ENCODE measurements at regions not wholly inside any gene's neighbourhood (a gene's known extent, or its start where the extent isn't known, plus 50 kb on each side); places are given as distances from the start of the nearest gene placed in this dataset.
A peak's percentile ranks its signal among the peaks of the same experiment; 100 is the strongest.

- WGBS (ENCODE audit: insufficient coverage, low coverage, low lambda C conversion rate, missing lambda C conversion rate): 83% methylated on average over 1 of the region's 4 CpGs
- intact Hi-C loops (cut with DNase I): no loop called here
- Histone ChIP-seq H3K36me3 (no peaks in the 10 kb centered on the region), H3K4me1 (no peaks in the 10 kb centered on the region), H3K9me3 (no peaks in the 10 kb centered on the region), H3K27me3 (no peaks in the 10 kb centered on the region), H3K4me3 (no peak overlapping the region), H3K27ac (no peak overlapping the region)
- TF ChIP-seq CTCF (IDR thresholded peaks at IDR 0.05) (no peak), POLR2A (IDR thresholded peaks at IDR 0.05) (no peak)
- DNase-seq: no peak
- ATAC-seq: no peak
These were observed 158.9 kb downstream of the IRX5 start for GRCh38 chr16:55089600-55089999.

DNA sequence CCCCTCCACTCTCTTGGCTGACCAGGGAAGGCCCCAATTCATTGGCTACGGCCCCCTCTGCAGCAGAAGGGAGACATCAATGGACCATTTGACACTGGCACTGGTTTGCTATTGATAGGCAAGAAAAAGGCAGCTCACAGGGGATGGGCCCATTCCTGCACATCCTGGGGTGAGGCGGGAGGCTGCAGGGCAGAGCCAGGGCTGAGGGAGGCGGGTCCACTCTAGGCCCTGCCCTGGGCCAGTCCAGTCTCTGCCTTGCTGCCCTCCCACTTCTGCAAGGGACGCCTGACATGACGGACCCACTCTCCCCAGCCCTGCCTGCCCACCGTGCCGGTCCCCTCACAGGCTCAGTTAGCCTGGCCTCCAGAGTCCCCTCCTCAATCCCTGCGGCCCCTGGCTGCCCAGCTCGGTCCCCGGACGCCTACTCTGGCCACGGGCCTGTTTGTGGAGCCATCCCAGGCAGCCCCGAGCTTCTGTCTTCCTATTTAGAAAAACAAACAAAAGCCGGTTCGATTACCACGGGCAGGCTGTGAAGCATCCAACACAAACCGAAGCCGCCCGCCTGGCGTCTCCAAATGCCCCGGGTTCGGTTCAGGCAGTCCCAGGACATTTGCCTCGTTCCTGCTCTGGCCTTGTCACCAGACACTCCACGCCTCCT is 160.7 kb downstream of the IRX5 start:
- 43% methylated on average over 15 of the region's 24 CpGs for WGBS (ENCODE audit: insufficient coverage, low coverage, low lambda C conversion rate, missing lambda C conversion rate)
- peak in 1 of 4 donors; percentile 42 for ATAC-seq
- Histone ChIP-seq H3K27me3 (no peaks in the 10 kb centered on the region), H3K4me3 (no peak overlapping the region), H3K27ac (no peak overlapping the region), H3K9me3 (no peaks in the 10 kb centered on the region), H3K36me3 (no peaks in the 10 kb centered on the region), H3K4me1 (no peaks in the 10 kb centered on the region)
- TF ChIP-seq POLR2A (IDR thresholded peaks at IDR 0.05): no peak
- no peak for DNase-seq
- intact Hi-C loops (cut with DNase I): no loop called here

GRCh38 chr16:55091871-55092230 is 161.2 kb downstream of the IRX5 start:
- DNase-seq: no peak
- TF ChIP-seq CTCF (IDR thresholded peaks at IDR 0.05): no peak
- TF ChIP-seq POLR2A (IDR thresholded peaks at IDR 0.05): no peak
- H3K27me3 ChIP-seq: no peaks in the 10 kb centered on the region
- intact Hi-C loops (cut with DNase I): no loop called here
- no peaks in the 10 kb centered on the region for H3K4me1 ChIP-seq
- peak in 1 of 4 donors; percentile 11 for ATAC-seq
- H3K9me3 ChIP-seq: no peaks in the 10 kb centered on the region
- H3K27ac ChIP-seq: no peak overlapping the region
- H3K4me3 ChIP-seq: no peak overlapping the region
- no peaks in the 10 kb centered on the region for H3K36me3 ChIP-seq
- WGBS (ENCODE audit: insufficient coverage, low coverage, low lambda C conversion rate, missing lambda C conversion rate): 95% methylated on average over 3 of the region's 5 CpGs

DNA sequence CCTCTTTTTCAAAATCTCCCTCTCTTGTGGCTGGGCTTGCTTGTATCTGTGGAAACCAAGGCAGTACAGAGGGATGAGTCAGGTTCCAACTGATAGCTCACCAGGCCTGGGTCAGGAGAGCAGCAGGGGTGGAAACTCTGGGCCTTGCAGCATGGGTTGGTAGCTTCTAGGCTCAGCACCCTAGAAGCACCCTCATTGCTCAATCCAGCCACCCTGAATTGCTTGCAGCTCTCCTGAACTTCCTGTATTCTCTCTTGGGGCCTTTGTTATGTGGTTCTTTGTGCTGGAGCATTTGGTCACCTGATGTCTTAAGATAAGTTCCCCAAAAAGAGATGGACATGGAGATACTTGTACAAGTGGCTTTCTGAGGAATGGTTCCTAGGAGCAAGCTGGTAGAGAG is 169.4 kb downstream of the IRX5 start:
- H3K4me3 ChIP-seq: no peak overlapping the region
- intact Hi-C loops (cut with DNase I): no loop called here

GRCh38 chr16:55101026-55101425 is 170.4 kb downstream of the IRX5 start:
- Histone ChIP-seq H3K4me1 (no peaks in the 10 kb centered on the region), H3K36me3 (no peaks in the 10 kb centered on the region), H3K27ac (no peak overlapping the region), H3K9me3 (no peaks in the 10 kb centered on the region), H3K4me3 (no peak overlapping the region), H3K27me3 (no peaks in the 10 kb centered on the region)
- 75% methylated on average over 3 of the region's 4 CpGs for WGBS (ENCODE audit: insufficient coverage, low coverage, low lambda C conversion rate, missing lambda C conversion rate)
- ATAC-seq (no peak), DNase-seq (no peak)
- intact Hi-C loops (cut with DNase I): no loop called here
- TF ChIP-seq CTCF (IDR thresholded peaks at IDR 0.05) (no peak), POLR2A (IDR thresholded peaks at IDR 0.05) (no peak)

More for the DNA sequence above, 169.4 kb downstream of the IRX5 start:
- H3K9me3 ChIP-seq: no peaks in the 10 kb centered on the region
- no peaks in the 10 kb centered on the region for H3K36me3 ChIP-seq
- H3K27me3 ChIP-seq: no peaks in the 10 kb centered on the region
- ATAC-seq: no peak
- H3K4me1 ChIP-seq: no peaks in the 10 kb centered on the region
- TF ChIP-seq CTCF (IDR thresholded peaks at IDR 0.05): no peak
- TF ChIP-seq POLR2A (IDR thresholded peaks at IDR 0.05): no peak
- DNase-seq: no peak
- no peak overlapping the region for H3K27ac ChIP-seq
